GM19397 (cell line): ENCODE measurements at regions not wholly inside any gene's neighbourhood (a gene's known extent, or its start where the extent isn't known, plus 50 kb on each side); places are given as distances from the start of the nearest gene placed in this dataset.
"Not testable (repeated sequence)": the region's sequence is repeated elsewhere in the genome, so short reads cannot be mapped to it uniquely, and the experiment has no call there.

Source experiments
- ATAC-seq: cut with Tn5 transposase; IDR thresholded peaks from one replicate; pipeline ENCODE4 v1.9.1; 2021; ENCODE audit warnings: mild to moderate bottlenecking, moderate library complexity; ENCODE audit not compliant: unreplicated experiment

DNA sequence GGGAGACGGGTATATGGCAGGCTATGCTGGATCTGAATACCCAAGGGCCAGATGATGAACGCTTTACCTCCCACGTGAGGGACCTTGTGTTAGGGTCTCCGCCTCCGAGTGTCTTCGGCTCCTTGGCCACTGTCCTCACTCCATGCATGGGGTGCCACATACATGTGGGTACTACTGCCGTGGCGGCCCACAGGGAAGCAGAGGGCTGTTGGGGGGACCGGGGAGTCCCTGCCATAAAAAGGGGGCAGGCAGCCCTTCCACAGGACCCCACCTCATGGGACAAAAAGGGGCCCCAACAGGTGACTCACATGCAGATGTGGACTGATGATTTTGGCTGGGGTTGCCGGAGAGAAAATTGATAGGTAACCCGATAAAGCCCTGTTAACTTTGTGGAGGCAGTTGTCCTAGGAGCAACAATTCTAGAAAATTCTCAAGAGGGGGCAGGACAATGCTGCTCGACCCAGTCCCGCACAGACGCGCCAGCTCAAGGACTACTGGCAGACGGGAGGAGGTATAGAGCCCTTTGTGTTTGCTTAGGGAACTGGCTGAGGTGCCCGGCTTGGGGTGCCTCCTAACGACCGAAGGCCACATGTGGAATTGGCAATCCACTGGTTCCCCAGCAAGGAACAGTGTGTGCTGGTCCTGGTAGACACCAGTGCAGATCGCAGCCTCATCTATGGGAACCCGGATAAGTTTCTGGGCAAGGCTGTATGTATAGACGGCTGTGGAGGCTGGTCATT is 695.7 kb upstream of the AGA start:
- no peak for ATAC-seq

GRCh38 chr4:178138491-178138890 is 696.3 kb upstream of the AGA start:
- no peak for ATAC-seq

DNA sequence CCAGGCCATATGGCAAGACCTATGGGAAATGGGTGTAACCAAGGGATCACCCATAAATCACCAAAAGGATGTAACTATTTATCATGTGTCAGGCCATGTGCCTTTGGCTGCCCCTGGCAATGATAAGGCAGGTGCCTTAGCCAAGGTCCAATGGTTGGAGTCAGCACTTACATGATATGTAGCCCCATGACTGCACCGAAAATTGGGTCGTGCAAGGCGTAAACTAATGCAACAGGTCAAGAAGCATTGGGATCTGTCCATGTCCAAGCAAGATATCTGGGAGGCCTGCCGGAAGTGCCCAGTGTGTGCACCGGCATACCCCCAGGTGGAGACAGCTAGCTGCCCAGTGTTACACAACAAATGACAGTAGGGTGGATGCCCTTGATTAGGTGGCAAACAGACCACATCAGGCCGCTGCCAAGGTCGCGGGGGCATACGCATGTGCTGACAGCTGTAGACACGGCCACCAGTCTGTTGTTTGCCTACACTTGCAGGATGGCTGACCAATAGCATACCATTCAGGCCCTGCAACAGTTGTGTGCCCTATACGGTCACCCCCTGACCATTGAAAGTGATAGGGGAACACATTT is 698.2 kb upstream of the AGA start:
- no peak for ATAC-seq

GRCh38 chr4:178142724-178143123 is 700.5 kb upstream of the AGA start:
- no peak for ATAC-seq

GRCh38 chr4:178148106-178148505 is 705.9 kb upstream of the AGA start:
- no peak for ATAC-seq

GRCh38 chr4:178165251-178165950 is 723.2 kb upstream of the AGA start:
- no peak for ATAC-seq

- ATAC-seq = no peak
Observed at GRCh38 chr4:178165951-178166308, 723.7 kb upstream of the AGA start.

DNA sequence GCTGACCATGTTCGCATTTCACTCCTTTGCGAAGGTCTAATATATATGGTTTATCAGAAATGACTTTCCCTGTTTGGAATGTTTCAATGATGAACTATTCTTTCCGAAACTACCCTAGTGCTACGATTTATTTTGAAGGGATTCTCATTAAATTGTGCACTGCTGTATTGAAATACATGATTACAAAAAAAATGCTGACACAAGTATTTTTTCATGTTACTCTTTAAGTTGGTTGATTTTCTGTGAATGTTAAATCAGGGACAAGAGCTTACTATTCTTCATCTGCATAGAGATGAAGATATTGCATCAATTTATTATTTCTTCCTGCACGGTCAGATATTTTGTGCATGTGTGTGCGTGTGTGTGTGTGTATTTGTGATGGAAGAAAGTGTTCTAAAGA is 731.5 kb upstream of the AGA start:
- ATAC-seq = no peak

DNA sequence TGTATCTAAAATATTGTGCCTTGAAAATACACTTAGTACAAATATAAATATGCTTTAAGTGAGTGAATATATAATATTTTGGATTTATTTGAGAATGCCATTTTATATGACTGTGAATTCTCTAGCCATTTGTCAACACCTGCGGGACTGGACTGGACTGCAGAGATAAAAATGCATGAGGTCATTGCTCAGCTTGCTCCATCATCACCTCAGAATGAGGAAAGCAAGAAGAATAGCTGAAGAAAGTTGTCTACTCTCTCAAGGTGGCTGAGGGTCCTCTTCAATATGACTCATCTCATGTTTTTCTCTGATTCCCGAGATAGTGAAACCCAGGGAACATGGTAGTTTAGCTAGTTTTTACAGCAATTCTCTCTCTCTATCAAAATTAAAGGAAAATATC is 732.5 kb upstream of the AGA start:
- ATAC-seq = no peak

DNA sequence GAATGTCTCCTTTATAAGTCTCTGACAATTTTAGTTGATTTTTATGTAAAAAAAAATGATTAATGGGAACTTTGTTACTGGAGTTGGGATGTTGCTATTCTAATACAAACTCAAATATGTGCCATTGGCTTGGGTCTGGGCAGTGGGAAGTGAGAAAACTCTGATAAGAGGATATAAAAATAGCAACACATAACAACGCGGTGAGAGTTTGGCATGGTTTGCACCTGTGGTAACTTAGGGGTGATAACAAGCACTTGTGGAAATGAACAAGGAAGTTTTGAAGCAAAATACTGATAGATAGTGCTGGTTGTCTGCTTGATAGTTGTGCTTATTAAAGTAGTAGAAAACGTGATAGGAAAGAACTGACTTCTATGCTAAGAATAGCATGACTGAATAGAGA is 743.3 kb upstream of the AGA start:
- no peak for ATAC-seq

- ATAC-seq = no peak
Observed at GRCh38 chr4:178192611-178193010, 750.4 kb upstream of the AGA start.

DNA sequence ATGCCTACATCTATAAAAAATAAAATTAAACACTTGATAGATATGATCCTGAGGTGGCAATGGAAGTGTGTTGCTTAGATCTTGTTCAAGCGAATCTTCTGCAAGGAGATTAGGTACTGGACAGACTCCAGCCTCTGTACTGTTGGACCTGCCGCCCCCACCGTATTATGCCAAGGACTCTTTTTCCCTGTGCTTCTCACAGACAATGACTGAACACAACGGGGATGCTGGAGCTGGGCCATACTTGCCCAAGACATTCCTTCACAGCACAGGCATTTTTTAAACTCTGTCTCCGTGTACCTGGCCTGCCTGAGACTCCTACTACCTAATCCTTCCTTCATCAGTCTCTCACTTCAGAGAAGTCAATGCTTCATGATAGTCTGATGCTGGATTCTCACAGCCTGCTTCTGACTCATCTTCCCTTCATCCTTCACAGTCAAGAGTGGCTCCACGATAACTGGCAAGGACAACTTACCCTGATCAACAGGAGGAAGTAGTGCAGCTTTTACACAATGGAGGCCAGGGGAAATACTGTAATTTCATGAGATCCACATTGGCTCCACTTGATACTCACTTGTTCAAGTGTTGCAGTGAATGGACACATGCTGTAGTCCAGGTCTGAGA is 754.6 kb upstream of the AGA start:
- no peak for ATAC-seq

DNA sequence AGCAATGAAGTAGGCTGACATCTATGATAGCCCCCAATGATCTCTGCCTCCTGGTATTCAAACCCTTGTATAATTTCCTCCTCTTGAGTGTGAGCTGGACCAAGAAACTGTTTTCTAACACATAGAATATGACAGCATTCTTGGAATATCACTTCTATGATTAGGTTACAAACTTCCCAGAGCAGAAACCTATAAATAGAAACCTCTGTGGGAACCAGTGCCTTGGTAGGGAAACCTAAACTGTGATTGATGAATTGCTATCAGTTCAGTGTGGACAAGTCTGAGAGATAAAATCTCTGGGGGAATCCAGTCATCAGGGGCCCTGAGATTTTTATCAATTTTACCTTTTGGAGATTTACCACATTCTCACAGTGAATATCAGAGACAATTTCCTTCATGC is 756.5 kb upstream of the AGA start:
- ATAC-seq = no peak

GRCh38 chr4:178202422-178202821 is 760.2 kb upstream of the AGA start:
- ATAC-seq = no peak

DNA sequence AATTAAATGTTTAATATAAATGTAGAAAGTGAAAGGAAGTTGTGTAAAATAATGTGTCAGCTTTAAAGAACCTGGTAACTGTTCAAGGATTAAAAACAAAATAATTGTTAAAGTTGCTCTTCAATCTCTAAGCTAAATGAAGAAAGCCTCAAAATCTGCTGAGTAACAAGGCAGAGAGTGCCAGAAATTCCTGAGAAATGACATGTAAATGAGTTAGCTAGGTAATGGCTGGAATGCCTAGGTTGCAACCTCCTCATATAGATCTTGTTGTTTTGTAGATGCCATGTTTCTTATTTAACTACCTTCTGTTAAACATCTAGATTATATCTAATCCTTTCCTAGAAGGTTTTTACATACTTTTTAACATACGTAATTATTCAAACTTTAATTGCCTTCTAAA is 763.6 kb upstream of the AGA start:
- no peak for ATAC-seq

DNA sequence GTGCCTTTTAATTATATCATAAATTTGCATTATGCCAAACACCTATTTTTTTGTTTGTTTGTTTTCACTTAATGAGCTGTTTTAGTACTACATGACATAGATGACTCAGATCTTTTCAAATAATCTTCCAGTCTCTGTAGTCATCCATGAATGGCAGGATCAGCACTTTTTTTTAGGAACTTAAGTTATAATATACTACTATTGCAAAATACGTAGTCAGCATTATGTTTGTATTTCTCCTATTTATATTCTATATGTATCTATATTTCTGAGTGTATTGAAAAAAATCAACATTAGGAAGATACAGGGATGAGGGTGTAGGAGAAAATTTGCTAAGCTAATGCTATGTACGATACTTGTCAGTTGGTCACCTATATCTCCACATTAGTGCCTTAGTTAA is 773.1 kb upstream of the AGA start:
- ATAC-seq = no peak

- no peak for ATAC-seq
Observed at GRCh38 chr4:178215763-178216162, 773.5 kb upstream of the AGA start.

GRCh38 chr4:178226421-178226820 is 784.2 kb upstream of the AGA start:
- ATAC-seq = not testable (repeated sequence)

GRCh38 chr4:178233906-178234305 is 791.7 kb upstream of the AGA start:
- no peak for ATAC-seq

DNA sequence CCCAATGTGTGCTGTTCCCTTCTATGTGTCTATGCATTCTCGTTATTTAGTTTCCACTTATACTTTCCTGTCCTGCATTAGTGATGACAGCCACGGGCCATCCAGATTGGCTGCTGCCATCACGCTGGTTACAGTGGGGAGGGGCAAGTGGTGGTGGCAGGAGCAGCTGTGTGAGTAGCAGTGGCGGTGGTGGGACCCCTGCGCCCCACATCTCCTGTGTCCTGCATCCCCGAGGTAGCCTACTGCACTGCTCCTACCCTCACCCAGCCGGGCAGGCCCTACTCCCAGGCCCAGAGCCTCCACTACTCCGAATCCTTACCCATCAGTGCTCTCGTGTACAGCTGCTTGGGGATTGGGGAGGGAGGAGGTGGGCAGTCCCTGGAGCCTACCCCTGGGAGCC is 798.7 kb upstream of the AGA start:
- no peak for ATAC-seq

- no peak for ATAC-seq
Observed at GRCh38 chr4:178241601-178242118, 799.4 kb upstream of the AGA start.

- no peak for ATAC-seq
Observed at GRCh38 chr4:178242655-178243054, 800.4 kb upstream of the AGA start.
